Adipocyte (in vitro differentiated cells): ENCODE measurements at regions not wholly inside any gene's neighbourhood (a gene's known extent, or its start where the extent isn't known, plus 50 kb on each side); places are given as distances from the start of the nearest gene placed in this dataset.

ENCODE experiments used
- DNase-seq: peaks from one replicate; pipeline ENCODE4 v3.0.0-alpha.2; 2015; ENCODE audit warnings: low read depth
- H3K27me3 ChIP-seq: replicated peaks from 2 replicates; pipeline ENCODE4 v1.7.0; 2013; ENCODE audit warnings: mild to moderate bottlenecking, low read length, moderate library complexity; ENCODE audit not compliant: control insufficient read depth, insufficient read depth
- H3K36me3 ChIP-seq: 2 replicates; pipeline ENCODE4 v1.7.0; 2013; ENCODE audit warnings: low read length, mild to moderate bottlenecking, moderate library complexity; ENCODE audit not compliant: control insufficient read depth, insufficient read depth, severe bottlenecking
- H3K4me1 ChIP-seq: 2 replicates; pipeline ENCODE4 v1.7.0; 2013; ENCODE audit warnings: mild to moderate bottlenecking, low read length, moderate library complexity; ENCODE audit not compliant: control insufficient read depth, insufficient read depth
- H3K4me3 ChIP-seq: 2 replicates; pipeline ENCODE4 v1.7.0; 2013; ENCODE audit warnings: mild to moderate bottlenecking, low read length, moderate library complexity
- H3K9ac ChIP-seq: 2 replicates; pipeline ENCODE4 v1.7.0; 2013; ENCODE audit warnings: mild to moderate bottlenecking, low read length, moderate library complexity
- H3K9me3 ChIP-seq: 2 replicates; pipeline ENCODE4 v1.7.0; 2013; ENCODE audit warnings: mild to moderate bottlenecking, low read length, moderate library complexity; ENCODE audit not compliant: control insufficient read depth

GRCh38 chr4:98733601-98734000, 75.2 kb upstream of the TSPAN5 start:
- Histone ChIP-seq H3K4me1 (no peaks in the 10 kb centered on the region), H3K9me3 (peaks cover 4% of the 10 kb centered on the region), H3K9ac (no peak overlapping the region), H3K36me3 (no peaks in the 10 kb centered on the region), H3K27me3 (no peaks in the 10 kb centered on the region), H3K4me3 (no peak overlapping the region)
- DNase-seq, result no peak

GRCh38 chr4:98728871-98729270, 70.5 kb upstream of the TSPAN5 start:
- H3K36me3 ChIP-seq, result no peaks in the 10 kb centered on the region
- no peak overlapping the region for H3K4me3 ChIP-seq
- no peak for DNase-seq
- no peak overlapping the region for H3K9ac ChIP-seq
- no peaks in the 10 kb centered on the region for H3K4me1 ChIP-seq
- no peaks in the 10 kb centered on the region for H3K27me3 ChIP-seq
- no peaks in the 10 kb centered on the region for H3K9me3 ChIP-seq

- no peak overlapping the region for H3K4me3 ChIP-seq
- H3K4me1 ChIP-seq, result no peaks in the 10 kb centered on the region
- H3K9me3 ChIP-seq, result no peaks in the 10 kb centered on the region
- H3K27me3 ChIP-seq, result no peaks in the 10 kb centered on the region
- peak; percentile 46 for DNase-seq
- H3K36me3 ChIP-seq, result no peaks in the 10 kb centered on the region
- no peak overlapping the region for H3K9ac ChIP-seq
Observed at GRCh38 chr4:98728433-98728832, 70.0 kb upstream of the TSPAN5 start.

GRCh38 chr4:98722000-98722399, 63.6 kb upstream of the TSPAN5 start:
- Histone ChIP-seq H3K9me3 (no peaks in the 10 kb centered on the region), H3K4me3 (no peak overlapping the region), H3K27me3 (no peaks in the 10 kb centered on the region), H3K4me1 (no peaks in the 10 kb centered on the region), H3K36me3 (no peaks in the 10 kb centered on the region), H3K9ac (no peak overlapping the region)
- DNase-seq, result no peak

- H3K9me3 ChIP-seq, result no peaks in the 10 kb centered on the region
- H3K9ac ChIP-seq, result no peak overlapping the region
- no peaks in the 10 kb centered on the region for H3K4me1 ChIP-seq
- H3K27me3 ChIP-seq, result no peaks in the 10 kb centered on the region
- DNase-seq, result peak; percentile 5
- no peak overlapping the region for H3K4me3 ChIP-seq
- no peaks in the 10 kb centered on the region for H3K36me3 ChIP-seq
Observed at GRCh38 chr4:98720871-98721480, 62.6 kb upstream of the TSPAN5 start.

GRCh38 chr4:98716796-98717195, 58.4 kb upstream of the TSPAN5 start:
- no peak for DNase-seq
- H3K4me3 ChIP-seq, result no peak overlapping the region
- H3K9ac ChIP-seq, result no peak overlapping the region

GRCh38 chr4:98712607-98713006, 54.2 kb upstream of the TSPAN5 start:
- Histone ChIP-seq H3K4me1 (no peaks in the 10 kb centered on the region), H3K4me3 (no peak overlapping the region), H3K27me3 (peaks cover 2% of the 10 kb centered on the region), H3K9me3 (peaks cover 2% of the 10 kb centered on the region), H3K36me3 (no peaks in the 10 kb centered on the region), H3K9ac (no peak overlapping the region)
- no peak for DNase-seq

More at GRCh38 chr4:98716796-98717195, 58.4 kb upstream of the TSPAN5 start:
- Histone ChIP-seq H3K27me3 (no peaks in the 10 kb centered on the region), H3K36me3 (no peaks in the 10 kb centered on the region), H3K4me1 (no peaks in the 10 kb centered on the region), H3K9me3 (no peaks in the 10 kb centered on the region)

- H3K4me1 ChIP-seq, result no peaks in the 10 kb centered on the region
- peak; percentile 46 for DNase-seq
Observed at GRCh38 chr4:98711526-98711925, 53.1 kb upstream of the TSPAN5 start.

GRCh38 chr4:98710831-98711230, 52.4 kb upstream of the TSPAN5 start:
- peak; percentile 51 for DNase-seq
- H3K4me1 ChIP-seq, result no peaks in the 10 kb centered on the region
- H3K9ac ChIP-seq, result no peak overlapping the region
- H3K27me3 ChIP-seq, result peaks cover 2% of the 10 kb centered on the region
- no peak overlapping the region for H3K4me3 ChIP-seq
- no peaks in the 10 kb centered on the region for H3K36me3 ChIP-seq
- peaks cover 6% of the 10 kb centered on the region for H3K9me3 ChIP-seq

More at GRCh38 chr4:98711526-98711925, 53.1 kb upstream of the TSPAN5 start:
- no peaks in the 10 kb centered on the region for H3K36me3 ChIP-seq
- peaks cover 6% of the 10 kb centered on the region for H3K9me3 ChIP-seq
- H3K4me3 ChIP-seq, result no peak overlapping the region
- peaks cover 2% of the 10 kb centered on the region for H3K27me3 ChIP-seq
- H3K9ac ChIP-seq, result no peak overlapping the region
